HG02840 (cell line): ENCODE measurements at regions not wholly inside any gene's neighbourhood (a gene's known extent, or its start where the extent isn't known, plus 50 kb on each side); places are given as distances from the start of the nearest gene placed in this dataset.

Experiments
- ATAC-seq: cut with Tn5 transposase; IDR thresholded peaks from one replicate; pipeline ENCODE4 v1.9.1; 2021; ENCODE audit warnings: mild to moderate bottlenecking, moderate library complexity, moderate number of reproducible peaks; ENCODE audit not compliant: unreplicated experiment, low FRiP score

- no peak for ATAC-seq
Observed at GRCh38 chr1:172909606-172910326, 141.0 kb downstream of the TNFSF18 start.

GRCh38 chr1:172912765-172913260 lies 137.9 kb downstream of the TNFSF18 start:
- ATAC-seq, result no peak

GRCh38 chr1:172914501-172915144 lies 136.1 kb downstream of the TNFSF18 start:
- ATAC-seq, result no peak

DNA sequence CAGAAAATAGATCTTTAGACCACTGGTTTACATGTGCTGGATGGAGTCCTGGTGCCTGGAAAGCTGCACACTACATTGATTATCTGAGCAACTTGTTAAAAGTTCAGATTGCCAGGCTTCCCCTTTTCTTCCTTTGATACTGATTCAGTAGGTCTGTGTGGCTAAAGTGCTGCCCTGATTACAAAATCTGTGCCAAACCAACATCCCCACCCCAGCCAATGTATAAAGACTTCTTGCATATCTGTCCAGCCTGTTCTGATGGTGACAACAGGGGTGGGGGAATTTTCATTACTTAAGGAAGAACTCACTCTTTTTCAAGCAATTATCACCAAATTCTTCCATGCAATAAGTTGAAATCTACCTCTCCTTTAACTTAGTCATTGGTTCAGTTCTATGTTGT lies 135.5 kb downstream of the TNFSF18 start:
- no peak for ATAC-seq

GRCh38 chr1:172916116-172916515 lies 134.6 kb downstream of the TNFSF18 start:
- ATAC-seq, result no peak

DNA sequence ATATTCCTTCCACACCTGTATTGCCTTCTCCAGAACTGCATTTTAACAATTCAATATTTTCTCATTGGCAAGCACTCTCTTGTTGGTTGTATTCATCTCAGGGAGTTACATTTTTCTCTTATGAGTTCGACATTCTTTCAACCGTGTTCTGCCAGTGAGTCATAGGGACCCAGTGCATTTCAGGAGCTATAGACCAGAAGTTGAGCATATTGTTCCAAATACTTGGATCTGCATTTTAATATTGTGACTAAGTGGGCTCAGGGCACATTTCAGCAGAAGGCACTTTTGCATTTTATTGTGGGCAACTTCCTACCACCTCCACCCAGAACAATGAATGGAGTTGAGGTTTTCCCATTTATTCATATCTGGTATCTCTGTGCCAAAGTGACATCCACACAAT lies 132.8 kb downstream of the TNFSF18 start:
- no peak for ATAC-seq

DNA sequence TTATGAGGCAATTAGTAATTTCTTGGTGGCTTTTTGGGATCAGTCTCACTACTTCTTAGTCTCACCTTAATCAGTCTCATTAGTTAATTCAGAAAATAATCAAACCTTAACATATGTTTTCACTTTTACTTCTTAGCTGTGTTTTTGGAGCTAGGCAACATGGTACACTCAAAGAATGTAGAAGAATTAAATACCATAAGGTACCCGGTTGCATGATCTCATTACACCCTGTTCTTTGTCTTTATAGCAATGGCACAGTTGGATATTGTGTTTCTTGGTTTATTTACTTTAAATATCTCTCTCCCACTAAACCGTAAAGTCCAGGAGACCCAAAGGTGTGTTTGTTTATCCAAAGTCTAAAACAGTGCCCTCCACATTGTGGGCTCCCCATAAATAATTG lies 132.3 kb downstream of the TNFSF18 start:
- ATAC-seq, result no peak

DNA sequence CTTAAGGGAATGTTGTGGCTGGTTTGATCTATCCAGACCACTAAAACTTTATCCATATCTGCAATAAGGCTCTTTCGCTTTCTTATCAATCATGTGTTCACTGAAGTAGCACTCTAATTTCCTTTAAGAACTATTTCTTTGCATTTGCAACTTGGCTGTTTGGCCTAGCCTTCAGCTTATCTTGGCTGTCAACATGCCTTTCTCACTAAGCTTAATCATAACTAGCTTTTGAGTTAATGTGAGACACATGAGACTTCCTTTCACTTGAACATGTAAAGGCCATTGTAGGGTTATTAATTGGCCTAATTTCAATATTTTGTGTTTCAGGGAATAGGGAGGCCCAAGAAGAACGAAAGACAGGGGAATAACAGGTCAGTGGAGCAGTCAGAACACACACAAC lies 124.7 kb downstream of the TNFSF18 start:
- ATAC-seq, result no peak

- no peak for ATAC-seq
Observed at GRCh38 chr1:172928412-172928811, 122.3 kb downstream of the TNFSF18 start.

DNA sequence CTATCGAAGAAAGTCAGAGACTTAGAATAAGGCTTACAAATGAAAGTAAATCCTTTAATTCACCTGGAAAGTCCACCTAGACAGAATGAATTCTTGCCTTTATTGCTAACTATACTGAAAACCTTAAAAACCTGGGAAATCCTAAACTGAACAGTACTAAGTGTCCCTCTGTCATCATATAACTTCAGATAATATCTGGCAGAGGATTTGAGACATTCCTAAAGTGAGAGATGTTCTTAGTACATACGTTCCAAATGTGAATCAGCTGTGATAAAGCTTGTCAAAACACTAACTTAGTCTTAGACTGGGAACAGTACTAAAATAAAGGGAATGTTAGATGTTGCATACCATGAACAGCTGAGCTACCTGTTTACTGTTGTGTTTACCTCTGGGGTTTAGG lies 121.7 kb downstream of the TNFSF18 start:
- no peak for ATAC-seq

GRCh38 chr1:172930142-172930541 lies 120.6 kb downstream of the TNFSF18 start:
- ATAC-seq, result no peak

- ATAC-seq, result no peak
Observed at GRCh38 chr1:172931340-172931739, 119.4 kb downstream of the TNFSF18 start.

DNA sequence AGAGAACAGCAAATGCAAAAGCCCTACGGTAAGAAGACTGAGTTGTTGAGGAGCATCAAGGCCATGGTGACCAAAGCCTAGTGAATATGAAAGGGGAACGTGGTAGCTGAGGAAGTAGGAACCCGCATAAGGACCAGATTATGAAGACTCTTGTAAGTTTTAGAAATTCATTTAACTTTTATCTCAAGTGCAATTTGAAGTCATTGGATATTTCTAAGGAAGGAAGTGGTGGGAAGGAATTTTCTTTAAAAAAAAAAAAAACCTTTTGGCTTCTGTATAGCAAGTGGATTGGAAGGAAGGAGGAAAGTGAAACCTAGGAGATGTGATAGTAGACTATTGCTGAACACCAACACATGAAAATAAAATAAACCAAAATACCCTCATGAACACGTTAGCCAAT lies 119.0 kb downstream of the TNFSF18 start:
- ATAC-seq, result no peak

- ATAC-seq, result no peak
Observed at GRCh38 chr1:172932981-172933380, 117.8 kb downstream of the TNFSF18 start.

DNA sequence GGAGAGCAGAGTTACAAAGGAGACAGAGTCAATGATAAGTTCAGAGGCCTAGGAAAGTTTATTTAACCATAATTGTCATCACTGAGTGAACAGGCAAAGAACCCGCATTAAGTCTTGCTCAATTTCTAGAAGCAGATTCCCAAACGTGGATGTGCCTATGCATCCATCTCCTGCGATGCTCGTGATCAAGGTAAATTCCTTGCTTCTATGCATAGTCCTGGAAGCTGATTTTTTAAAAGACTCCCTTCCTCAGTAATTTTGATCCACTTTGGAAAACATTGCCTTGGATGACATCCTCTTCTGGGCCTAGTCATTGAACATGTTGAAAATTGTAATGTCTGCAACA lies 116.4 kb downstream of the TNFSF18 start:
- no peak for ATAC-seq

GRCh38 chr1:172935062-172935592 lies 115.6 kb downstream of the TNFSF18 start:
- no peak for ATAC-seq

GRCh38 chr1:172936088-172936645 lies 114.6 kb downstream of the TNFSF18 start:
- ATAC-seq, result no peak

DNA sequence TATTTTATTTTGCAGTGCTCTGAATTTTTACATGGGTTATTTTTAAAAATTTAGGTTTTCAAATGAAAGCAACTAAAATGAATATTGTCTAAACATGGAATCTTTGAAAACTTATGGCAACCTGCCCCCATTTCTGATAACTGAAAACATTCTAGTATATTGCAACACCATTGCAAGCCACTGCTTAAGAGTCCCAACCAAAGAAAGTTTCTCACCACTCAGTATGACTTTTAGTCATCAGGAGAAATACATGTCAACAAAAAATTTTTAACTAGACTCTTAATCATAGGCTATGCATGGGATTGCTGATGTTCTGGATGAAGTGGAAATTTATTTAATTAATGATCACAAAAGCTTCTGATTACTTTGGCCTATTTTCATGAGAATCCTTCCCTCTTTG lies 112.1 kb downstream of the TNFSF18 start:
- no peak for ATAC-seq

DNA sequence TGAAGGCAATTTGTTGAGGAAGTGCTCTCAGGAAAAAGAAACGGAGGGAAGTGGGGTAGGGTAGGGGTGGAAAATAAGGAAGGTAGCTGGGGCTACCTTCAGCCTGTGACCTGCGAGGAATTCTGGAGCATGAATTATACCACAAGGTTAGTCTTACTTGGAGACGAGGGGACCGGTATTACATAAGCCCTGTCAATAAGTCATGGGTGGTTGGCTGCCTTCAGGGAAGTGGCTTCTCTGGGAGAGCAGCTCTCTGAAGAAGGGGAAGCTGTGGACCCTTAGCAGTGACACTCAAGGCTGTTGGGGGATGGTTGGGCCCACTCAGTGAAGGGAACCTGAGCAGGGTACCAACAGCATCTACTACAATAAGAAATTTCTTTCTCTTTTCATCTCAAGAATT lies 111.3 kb downstream of the TNFSF18 start:
- ATAC-seq, result no peak

DNA sequence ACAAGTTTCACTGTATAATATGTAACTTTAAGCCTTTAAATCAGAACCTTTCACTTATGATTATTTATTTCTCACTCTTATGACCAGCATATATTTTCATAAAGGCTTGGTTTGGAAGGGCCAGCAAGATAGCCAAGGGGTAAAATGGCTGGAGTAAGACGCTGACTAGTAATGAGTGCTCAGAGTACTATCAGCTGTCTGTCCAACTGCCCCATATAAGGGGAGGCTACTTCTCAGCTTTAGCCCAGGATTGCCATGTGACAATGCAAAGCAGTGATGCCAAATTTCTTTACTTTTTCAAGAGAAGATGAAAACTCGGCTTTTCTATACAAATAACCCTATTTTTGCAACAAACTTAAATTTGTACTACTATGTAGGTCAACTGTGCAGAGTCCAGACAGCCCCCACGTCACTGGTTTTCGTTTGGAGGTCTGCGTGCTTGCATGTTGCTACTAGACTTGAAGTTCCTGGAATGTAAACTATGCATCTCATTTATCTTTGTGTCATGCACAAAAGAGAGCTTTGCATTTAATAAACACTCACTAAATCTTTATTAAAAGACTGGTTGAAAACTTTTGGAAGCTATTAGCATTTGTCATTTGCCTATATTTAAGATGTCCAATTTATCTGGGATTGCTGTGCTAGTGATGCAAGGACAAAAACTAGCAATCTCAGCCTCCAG lies 110.4 kb downstream of the TNFSF18 start:
- ATAC-seq, result no peak

DNA sequence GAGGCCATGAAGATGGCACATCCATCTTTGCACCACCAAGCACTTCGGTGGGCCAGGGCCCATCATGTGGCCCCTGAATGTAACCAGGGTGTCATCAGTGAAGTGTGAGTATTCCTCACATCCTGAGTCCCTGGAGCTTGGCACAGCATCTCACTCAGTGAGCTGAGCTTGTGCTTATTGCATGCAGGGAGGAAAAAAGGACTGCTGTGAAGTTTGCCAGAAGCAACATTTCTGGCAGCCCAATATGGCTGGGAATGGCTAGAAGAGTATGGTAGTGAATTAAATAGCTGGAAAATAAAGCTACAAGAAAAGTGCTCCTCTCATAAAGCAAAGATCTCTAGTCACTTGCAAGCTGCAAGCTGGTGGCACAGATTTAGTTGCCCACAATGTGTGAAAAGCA lies 109.3 kb downstream of the TNFSF18 start:
- ATAC-seq, result no peak
